Smooth muscle cell (in vitro differentiated cells): ENCODE measurements at regions not wholly inside any gene's neighbourhood (a gene's known extent, or its start where the extent isn't known, plus 50 kb on each side); places are given as distances from the start of the nearest gene placed in this dataset.
"Not testable (repeated sequence)": the region's sequence is repeated elsewhere in the genome, so short reads cannot be mapped to it uniquely, and the experiment has no call there.

Experiments used
- DNase-seq: peaks from one replicate; lab custom pipeline; 2025; ENCODE audit not compliant: unreplicated experiment; lab: John Stamatoyannopoulos, UW
- H2AFZ ChIP-seq: fragments of 200-600 bp; sonication (generic); 2 replicates; pipeline ENCODE4 v1.6.0; 2016; ENCODE audit warnings: antibody characterized with exemption, low read depth, mild to moderate bottlenecking
- H3F3A ChIP-seq: fragments of 200-600 bp; sonication (generic); 2 replicates; pipeline ENCODE4 v1.6.0; 2017; ENCODE audit warnings: antibody characterized with exemption, low read depth
- H3K27ac ChIP-seq: fragments of 200-600 bp; sonication (generic); 2 replicates; pipeline ENCODE4 v1.5.1; 2016; ENCODE audit warnings: low read depth, mild to moderate bottlenecking
- H3K27me3 ChIP-seq: fragments of 200-600 bp; sonication (generic); 2 replicates; pipeline ENCODE4 v1.6.1; 2016; ENCODE audit warnings: low read depth, mild to moderate bottlenecking
- H3K36me3 ChIP-seq: fragments of 200-600 bp; sonication (generic); 2 replicates; pipeline ENCODE4 v1.5.1; 2016; ENCODE audit warnings: low read depth
- H3K4me1 ChIP-seq: fragments of 200-600 bp; sonication (generic); 2 replicates; pipeline ENCODE4 v1.5.1; 2016; ENCODE audit warnings: low read depth
- H3K4me2 ChIP-seq: fragments of 200-600 bp; sonication (generic); 2 replicates; pipeline ENCODE4 v1.6.0; 2016; ENCODE audit warnings: mild to moderate bottlenecking
- H3K4me3 ChIP-seq: fragments of 200-600 bp; sonication (generic); 2 replicates; pipeline ENCODE4 v1.5.1; 2016; ENCODE audit warnings: mild to moderate bottlenecking
- H3K79me2 ChIP-seq: fragments of 200-600 bp; sonication (generic); 2 replicates; pipeline ENCODE4 v1.6.0; 2016; ENCODE audit warnings: low read depth, mild to moderate bottlenecking
- H3K9ac ChIP-seq: fragments of 200-600 bp; sonication (generic); 2 replicates; pipeline ENCODE4 v1.6.0; 2016; ENCODE audit warnings: low read depth
- H3K9me3 ChIP-seq: fragments of 200-600 bp; sonication (generic); replicated peaks from 2 replicates; pipeline ENCODE4 v1.5.1; 2016; ENCODE audit warnings: low read depth
- H4K20me1 ChIP-seq: fragments of 200-600 bp; sonication (generic); 2 replicates; pipeline ENCODE4 v1.6.0; 2016; ENCODE audit warnings: low read depth
- CTCF ChIP-seq: fragments of 200-600 bp; sonication (generic); IDR thresholded peaks from 2 replicates; pipeline ENCODE4 v1.5.1; 2017; ENCODE audit warnings: borderline replicate concordance, mild to moderate bottlenecking, antibody characterized with exemption; ENCODE audit not compliant: insufficient read depth, poor library complexity, severe bottlenecking
- WGBS: methylation state at CpG from one replicate; pipeline ENCODE4 v1.1.7; 2016; ENCODE audit warnings: low lambda C conversion rate; 5-methylcytosine and 5-hydroxymethylcytosine counted together

- Histone ChIP-seq H4K20me1 (no peaks in the 10 kb centered on the region), H3F3A (no peaks in the 10 kb centered on the region), H3K79me2 (no peaks in the 10 kb centered on the region), H3K27ac (no peak overlapping the region), H3K36me3 (no peaks in the 10 kb centered on the region), H3K9ac (no peak overlapping the region), H3K9me3 (no peaks in the 10 kb centered on the region), H3K4me1 (no peaks in the 10 kb centered on the region), H2AFZ (no peak overlapping the region), H3K4me3 (no peak overlapping the region), H3K27me3 (no peaks in the 10 kb centered on the region), H3K4me2 (no peak overlapping the region)
- 77% methylated on average over 4 of the region's 4 CpGs for WGBS
- DNase-seq: no peak
- TF ChIP-seq CTCF: no peak
Observed at GRCh38 chr7:145462463-145462862, 626.6 kb upstream of the TPK1 start.

- no peak for TF ChIP-seq CTCF
- H3K9me3 ChIP-seq: no peaks in the 10 kb centered on the region
- no peaks in the 10 kb centered on the region for H3F3A ChIP-seq
- no peaks in the 10 kb centered on the region for H3K79me2 ChIP-seq
- H3K4me1 ChIP-seq: no peaks in the 10 kb centered on the region
- no peak for DNase-seq
- H3K36me3 ChIP-seq: no peaks in the 10 kb centered on the region
- WGBS: 83% methylated on average over 7 of the region's 7 CpGs
- no peaks in the 10 kb centered on the region for H3K27me3 ChIP-seq
- no peak overlapping the region for H2AFZ ChIP-seq
- H3K27ac ChIP-seq: no peak overlapping the region
- H3K4me3 ChIP-seq: no peak overlapping the region
- no peak overlapping the region for H3K4me2 ChIP-seq
- no peaks in the 10 kb centered on the region for H4K20me1 ChIP-seq
- no peak overlapping the region for H3K9ac ChIP-seq
Observed at GRCh38 chr7:145434811-145435210, 599.0 kb upstream of the TPK1 start.

DNA sequence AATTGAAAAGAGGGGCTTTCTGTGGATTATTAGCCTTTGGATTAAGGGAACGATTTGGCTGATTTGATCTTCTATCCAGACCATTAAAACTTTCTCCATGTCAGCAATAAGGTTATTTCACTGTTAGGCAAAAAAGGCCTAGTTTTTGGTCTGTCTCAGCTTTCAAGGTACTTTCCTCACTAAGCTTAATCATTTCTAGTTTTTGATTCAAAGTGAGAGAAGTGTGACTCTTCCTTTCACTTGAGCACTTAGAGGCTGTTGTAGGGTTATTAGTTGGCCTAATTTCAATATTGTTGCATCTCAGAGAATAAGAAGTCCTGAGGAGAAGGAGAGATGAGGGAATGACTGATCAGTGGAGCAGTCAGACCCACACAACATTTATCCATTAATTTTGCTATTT, 596.0 kb upstream of the TPK1 start:
- Histone ChIP-seq H3K4me1 (no peaks in the 10 kb centered on the region), H3K4me2 (no peak overlapping the region), H3K27me3 (no peaks in the 10 kb centered on the region), H3K4me3 (no peak overlapping the region), H4K20me1 (no peaks in the 10 kb centered on the region), H3K27ac (no peak overlapping the region), H3K79me2 (no peaks in the 10 kb centered on the region), H2AFZ (no peak overlapping the region), H3K36me3 (no peaks in the 10 kb centered on the region), H3F3A (no peaks in the 10 kb centered on the region), H3K9ac (no peak overlapping the region), H3K9me3 (no peaks in the 10 kb centered on the region)
- WGBS: 78% methylated on average over 1 of the region's 1 CpG
- DNase-seq: no peak
- TF ChIP-seq CTCF: no peak

DNA sequence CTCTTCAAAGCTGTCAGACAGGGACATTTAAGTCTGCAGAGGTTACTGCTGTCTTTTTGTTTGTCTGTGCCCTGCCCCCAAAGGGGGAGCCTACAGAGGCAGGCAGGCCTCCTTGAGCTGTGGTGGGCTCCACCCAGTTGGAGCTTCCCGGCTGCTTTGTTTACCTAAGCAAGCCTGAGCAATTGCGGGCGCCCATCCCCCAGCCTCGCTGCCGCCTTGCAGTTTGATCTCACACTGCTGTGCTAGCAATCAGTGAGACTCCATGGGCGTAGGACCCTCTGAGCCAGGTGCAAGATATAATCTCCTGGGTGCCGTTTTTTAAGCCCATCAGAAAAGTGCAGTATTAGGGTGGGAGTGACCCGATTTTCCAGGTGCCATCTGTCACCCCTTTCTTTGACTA, 582.6 kb upstream of the TPK1 start:
- 88% methylated on average over 8 of the region's 8 CpGs for WGBS
- H3K27ac ChIP-seq, H3K4me3 ChIP-seq, H2AFZ ChIP-seq, H3K4me2 ChIP-seq, H3K9me3 ChIP-seq, H3K36me3 ChIP-seq, H3K79me2 ChIP-seq, H3K27me3 ChIP-seq, H3F3A ChIP-seq, DNase-seq, H4K20me1 ChIP-seq, H3K4me1 ChIP-seq, H3K9ac ChIP-seq: not testable (repeated sequence)
